Thyroid gland (tissue), 4 donors: ENCODE measurements at regions not wholly inside any gene's neighbourhood (a gene's known extent, or its start where the extent isn't known, plus 50 kb on each side); places are given as distances from the start of the nearest gene placed in this dataset.

ENCODE experiments used
- CTCF ChIP-seq, 6 experiments: fragments of 200-600 bp in 3 of 6; fragments of 450-650 bp in 3 of 6; sonication (generic) in 3 of 6; IDR thresholded peaks; one replicate each; pipeline ENCODE4 v1.5.1; 2016 to 2019; ENCODE audit warnings: antibody characterized with exemption in 6 of 6, mild to moderate bottlenecking in 2 of 6, inconsistent platforms in 1 of 6, moderate library complexity in 1 of 6
- POLR2A ChIP-seq, 2 donors: fragments of 450-650 bp; IDR thresholded peaks; one replicate each; pipeline ENCODE4 v1.6.1; 2017; ENCODE audit warnings: antibody characterized with exemption in 2 of 2, mild to moderate bottlenecking in 2 of 2, moderate library complexity in 1 of 2

GRCh38 chr15:25182736-25183445, 228.1 kb downstream of the SNRPN start:
- no peak for TF ChIP-seq CTCF (IDR thresholded peaks at IDR 0.05)
- TF ChIP-seq POLR2A (IDR thresholded peaks at IDR 0.05), result no peak
